ENCODE measurements at regions not wholly inside any gene's neighbourhood (a gene's known extent, or its start where the extent isn't known, plus 50 kb on each side); places are given as distances from the start of the nearest gene placed in this dataset.
A peak's percentile ranks its signal among the peaks of the same experiment; 100 is the strongest.
"Not testable (repeated sequence)": the region's sequence is repeated elsewhere in the genome, so short reads cannot be mapped to it uniquely, and the experiment has no call there.

DNA sequence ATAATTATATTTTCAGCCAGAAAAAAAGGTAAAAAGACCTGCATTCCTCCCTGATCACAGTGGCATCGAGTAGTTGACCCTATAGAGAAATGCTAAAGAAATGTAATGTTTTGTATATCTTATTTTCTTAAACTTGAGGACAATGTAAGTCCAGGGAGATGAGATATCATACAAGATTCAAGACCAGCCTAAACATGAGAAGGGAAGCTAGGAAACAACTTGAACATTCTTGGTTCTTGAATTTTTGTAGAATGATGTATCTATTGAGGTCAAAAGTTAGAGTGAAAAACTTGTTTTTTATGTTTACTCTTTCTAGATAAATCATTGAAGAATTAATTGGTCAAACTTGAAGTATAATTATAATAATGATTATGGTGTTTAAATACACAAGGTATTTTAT, 497.7 kb upstream of the TBL1XR1 start:
- peaks cover 5% of the 10 kb centered on the region; the same call in 1 of the 2 replicates for H3K4me1 ChIP-seq (ENCODE audit: control insufficient read depth, insufficient read depth, low read length)
- H3K36me3 ChIP-seq (ENCODE audit: control insufficient read depth, insufficient read depth, low read length), result no peaks in the 10 kb centered on the region
- no peak overlapping the region for H3K4me3 ChIP-seq (ENCODE audit: low read depth, low read length)
- H3K27me3 ChIP-seq (ENCODE audit: control insufficient read depth, insufficient read depth, low read length), result no peaks in the 10 kb centered on the region
- H3K27ac ChIP-seq (ENCODE audit: low read depth, low read length), result no peak overlapping the region
- no peaks in the 10 kb centered on the region for H3K9me3 ChIP-seq (ENCODE audit: control insufficient read depth, insufficient read depth, low read depth, low read length)
- H3K9ac ChIP-seq (ENCODE audit: low read length), result no peak overlapping the region

DNA sequence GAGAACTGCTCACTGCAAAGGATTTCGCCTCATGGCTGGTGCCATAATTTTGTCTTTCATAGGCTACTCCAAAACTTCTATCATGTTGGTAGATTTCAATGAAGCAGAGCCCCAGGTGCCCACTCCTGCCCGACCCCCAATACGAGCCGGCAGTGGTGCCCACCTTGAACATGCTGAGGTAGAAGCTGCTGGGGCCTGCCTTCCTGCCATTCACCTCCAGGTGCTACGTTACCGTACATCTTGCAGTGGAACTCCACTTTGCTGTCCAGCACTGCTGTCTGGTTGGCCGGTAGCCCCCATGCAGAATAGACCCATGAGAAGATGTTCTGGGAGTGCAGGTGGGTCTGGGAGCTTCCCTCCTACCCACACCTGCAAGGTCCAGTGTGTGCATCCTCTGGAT, 502.8 kb upstream of the TBL1XR1 start:
- H3K9me3 ChIP-seq (ENCODE audit: control insufficient read depth, insufficient read depth, low read depth, low read length), result no peaks in the 10 kb centered on the region
- no peak overlapping the region for H3K27ac ChIP-seq (ENCODE audit: low read depth, low read length)
- no peaks in the 10 kb centered on the region for H3K4me1 ChIP-seq (ENCODE audit: control insufficient read depth, insufficient read depth, low read length)
- H3K36me3 ChIP-seq (ENCODE audit: control insufficient read depth, insufficient read depth, low read length), result no peaks in the 10 kb centered on the region
- H3K27me3 ChIP-seq (ENCODE audit: control insufficient read depth, insufficient read depth, low read length), result no peaks in the 10 kb centered on the region
- H3K4me3 ChIP-seq (ENCODE audit: low read depth, low read length), result no peak overlapping the region
- H3K9ac ChIP-seq (ENCODE audit: low read length), result no peak overlapping the region

DNA sequence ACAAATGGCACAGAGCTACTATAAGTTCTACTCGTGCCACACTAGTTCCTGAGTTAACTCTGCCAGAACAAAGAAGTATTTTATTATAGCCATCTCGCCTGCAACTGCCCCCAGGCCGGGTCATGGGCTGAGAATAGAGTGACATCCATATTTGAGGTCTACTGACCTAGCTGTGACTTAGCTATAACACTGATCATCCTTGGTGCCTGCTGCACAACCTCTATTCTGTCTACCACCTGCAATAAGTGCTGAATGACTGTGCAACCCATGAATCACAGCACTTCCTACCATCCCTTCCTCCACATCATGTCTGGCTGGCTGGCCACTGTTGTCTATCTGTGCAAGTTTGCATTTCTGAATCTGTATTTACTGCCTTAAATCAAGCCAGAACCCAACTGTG, 506.5 kb upstream of the TBL1XR1 start:
- Histone ChIP-seq H3K36me3 (ENCODE audit: control insufficient read depth, insufficient read depth, low read length) (no peaks in the 10 kb centered on the region), H3K27me3 (ENCODE audit: control insufficient read depth, insufficient read depth, low read length) (no peaks in the 10 kb centered on the region), H3K4me3 (ENCODE audit: low read depth, low read length) (no peak overlapping the region), H3K27ac (ENCODE audit: low read depth, low read length) (no peak overlapping the region), H3K9ac (ENCODE audit: low read length) (no peak overlapping the region), H3K4me1 (ENCODE audit: control insufficient read depth, insufficient read depth, low read length) (no peaks in the 10 kb centered on the region), H3K9me3 (ENCODE audit: control insufficient read depth, insufficient read depth, low read depth, low read length) (no peaks in the 10 kb centered on the region)

DNA sequence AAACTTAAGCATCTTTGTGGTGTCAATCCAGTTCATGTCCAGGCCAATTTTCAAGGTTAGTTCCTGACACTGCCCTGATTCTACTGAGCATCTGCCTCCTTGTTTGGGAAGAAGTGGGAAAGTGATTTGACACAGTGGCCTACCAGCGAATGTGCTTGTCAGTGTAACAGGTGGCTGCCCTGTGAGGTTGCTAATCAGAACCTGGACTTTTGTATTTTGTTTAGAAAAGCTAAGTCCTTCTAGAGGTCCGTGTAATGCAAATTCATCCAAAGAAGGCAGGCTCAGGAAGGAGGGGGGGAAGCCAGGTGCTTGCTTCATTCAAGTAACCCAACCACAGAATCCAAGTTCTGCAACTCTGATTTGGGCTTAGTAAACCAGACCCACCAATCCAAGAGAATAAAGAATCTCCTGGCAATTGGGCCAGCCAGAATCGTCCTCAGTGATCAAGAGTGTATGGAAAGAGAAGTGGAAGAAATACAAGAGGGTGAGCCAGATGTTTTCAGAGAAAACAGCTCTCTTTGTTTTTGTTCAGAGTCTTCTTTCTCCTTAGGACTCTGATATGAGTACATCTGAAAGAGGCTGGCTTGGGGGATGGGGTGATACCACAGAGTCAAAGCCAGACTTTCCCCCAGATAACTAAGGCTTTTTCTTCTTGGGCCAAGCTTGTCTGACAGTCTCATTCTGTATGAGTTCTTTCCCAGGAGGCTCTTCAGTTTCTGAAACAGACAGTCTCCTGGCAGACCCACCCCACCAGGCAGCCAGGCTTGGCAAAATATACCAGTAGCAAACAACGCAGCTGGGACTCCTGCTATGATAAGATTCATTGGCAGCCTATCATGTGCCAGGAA, 508.9 kb upstream of the TBL1XR1 start:
- Histone ChIP-seq H3K36me3 (ENCODE audit: control insufficient read depth, insufficient read depth, low read length) (no peaks in the 10 kb centered on the region), H3K9me3 (ENCODE audit: control insufficient read depth, insufficient read depth, low read depth, low read length) (no peaks in the 10 kb centered on the region), H3K4me1 (ENCODE audit: control insufficient read depth, insufficient read depth, low read length) (no peaks in the 10 kb centered on the region), H3K27me3 (ENCODE audit: control insufficient read depth, insufficient read depth, low read length) (no peaks in the 10 kb centered on the region), H3K4me3 (ENCODE audit: low read depth, low read length) (no peak overlapping the region), H3K27ac (ENCODE audit: low read depth, low read length) (no peak overlapping the region), H3K9ac (ENCODE audit: low read length) (no peak overlapping the region)

DNA sequence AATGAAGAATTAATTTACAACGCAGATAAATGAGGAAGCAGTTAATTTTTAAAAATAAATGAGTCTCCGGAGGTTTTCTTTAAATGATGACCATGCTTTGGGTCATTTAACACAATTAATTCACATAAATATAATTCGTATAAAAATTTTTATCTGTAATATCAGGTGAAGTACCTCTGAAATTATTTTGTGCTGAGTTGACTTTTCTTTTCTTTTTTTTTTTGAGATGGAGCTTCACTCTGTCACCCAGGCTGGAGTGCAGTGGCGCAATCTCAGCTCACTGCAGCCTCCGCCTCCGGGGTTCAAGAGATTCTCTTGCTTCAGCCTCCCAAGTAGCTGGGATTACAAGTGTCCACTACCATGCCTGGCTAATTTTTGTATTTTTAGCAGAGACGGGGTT, 512.2 kb upstream of the TBL1XR1 start:
- not testable (repeated sequence) for H3K4me1 ChIP-seq (ENCODE audit: control insufficient read depth, insufficient read depth, low read length); H3K36me3 ChIP-seq (ENCODE audit: control insufficient read depth, insufficient read depth, low read length); H3K27ac ChIP-seq (ENCODE audit: low read depth, low read length); H3K9ac ChIP-seq (ENCODE audit: low read length); H3K9me3 ChIP-seq (ENCODE audit: control insufficient read depth, insufficient read depth, low read depth, low read length); H3K27me3 ChIP-seq (ENCODE audit: control insufficient read depth, insufficient read depth, low read length); H3K4me3 ChIP-seq (ENCODE audit: low read depth, low read length)

DNA sequence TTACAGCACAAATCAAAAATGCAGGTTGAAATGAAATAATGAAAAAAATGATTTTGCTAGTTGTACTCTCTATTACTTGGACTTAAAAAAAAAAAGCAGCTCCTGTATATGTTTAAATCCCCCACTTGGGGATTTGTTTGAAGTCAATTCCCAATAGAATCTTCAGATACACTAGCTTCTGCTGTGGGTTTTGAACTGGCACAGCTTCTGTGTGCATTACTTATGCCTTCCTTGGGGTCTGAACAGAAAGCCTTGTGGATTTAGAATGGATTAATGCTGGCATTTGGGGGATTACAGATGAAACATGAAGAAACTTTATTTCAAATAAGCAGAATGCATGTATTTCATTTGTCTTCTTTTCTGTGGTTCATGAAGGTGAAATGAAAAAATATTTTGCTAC, 513.2 kb upstream of the TBL1XR1 start:
- peaks cover 8% of the 10 kb centered on the region for H3K4me1 ChIP-seq (ENCODE audit: control insufficient read depth, insufficient read depth, low read length)
- no peak overlapping the region for H3K9ac ChIP-seq (ENCODE audit: low read length)
- no peaks in the 10 kb centered on the region for H3K27me3 ChIP-seq (ENCODE audit: control insufficient read depth, insufficient read depth, low read length)
- H3K27ac ChIP-seq (ENCODE audit: low read depth, low read length), result no peak overlapping the region
- H3K36me3 ChIP-seq (ENCODE audit: control insufficient read depth, insufficient read depth, low read length), result no peaks in the 10 kb centered on the region
- no peaks in the 10 kb centered on the region for H3K9me3 ChIP-seq (ENCODE audit: control insufficient read depth, insufficient read depth, low read depth, low read length)
- no peak overlapping the region for H3K4me3 ChIP-seq (ENCODE audit: low read depth, low read length)

DNA sequence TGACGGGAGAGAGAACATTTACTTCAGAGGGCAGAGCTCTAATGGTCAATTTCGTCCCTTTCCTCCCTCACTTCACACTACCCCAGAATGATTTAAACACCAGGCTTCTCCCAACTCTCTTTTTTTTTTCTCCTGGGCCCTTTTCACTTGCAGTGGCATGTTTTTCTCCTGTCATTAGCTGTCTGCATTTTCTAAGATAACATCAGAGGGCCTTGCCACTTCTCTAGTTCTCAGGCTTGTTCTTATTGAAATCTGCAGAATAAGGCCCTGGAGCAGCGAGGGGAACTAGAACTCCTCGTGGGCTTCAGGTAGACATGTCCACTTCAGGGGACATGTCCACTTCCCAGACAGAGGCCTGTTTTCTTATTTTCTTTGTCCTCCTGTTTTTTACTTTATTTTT, 514.4 kb upstream of the TBL1XR1 start:
- Histone ChIP-seq H3K9me3 (ENCODE audit: control insufficient read depth, insufficient read depth, low read depth, low read length) (no peaks in the 10 kb centered on the region), H3K27ac (ENCODE audit: low read depth, low read length) (0 out of 2 replicates have a peak overlapping the region, but pooled peaks have one; percentile 26), H3K4me1 (ENCODE audit: control insufficient read depth, insufficient read depth, low read length) (peaks cover 8% of the 10 kb centered on the region), H3K36me3 (ENCODE audit: control insufficient read depth, insufficient read depth, low read length) (no peaks in the 10 kb centered on the region), H3K4me3 (ENCODE audit: low read depth, low read length) (no peak overlapping the region), H3K9ac (ENCODE audit: low read length) (no peak overlapping the region), H3K27me3 (ENCODE audit: control insufficient read depth, insufficient read depth, low read length) (no peaks in the 10 kb centered on the region)

DNA sequence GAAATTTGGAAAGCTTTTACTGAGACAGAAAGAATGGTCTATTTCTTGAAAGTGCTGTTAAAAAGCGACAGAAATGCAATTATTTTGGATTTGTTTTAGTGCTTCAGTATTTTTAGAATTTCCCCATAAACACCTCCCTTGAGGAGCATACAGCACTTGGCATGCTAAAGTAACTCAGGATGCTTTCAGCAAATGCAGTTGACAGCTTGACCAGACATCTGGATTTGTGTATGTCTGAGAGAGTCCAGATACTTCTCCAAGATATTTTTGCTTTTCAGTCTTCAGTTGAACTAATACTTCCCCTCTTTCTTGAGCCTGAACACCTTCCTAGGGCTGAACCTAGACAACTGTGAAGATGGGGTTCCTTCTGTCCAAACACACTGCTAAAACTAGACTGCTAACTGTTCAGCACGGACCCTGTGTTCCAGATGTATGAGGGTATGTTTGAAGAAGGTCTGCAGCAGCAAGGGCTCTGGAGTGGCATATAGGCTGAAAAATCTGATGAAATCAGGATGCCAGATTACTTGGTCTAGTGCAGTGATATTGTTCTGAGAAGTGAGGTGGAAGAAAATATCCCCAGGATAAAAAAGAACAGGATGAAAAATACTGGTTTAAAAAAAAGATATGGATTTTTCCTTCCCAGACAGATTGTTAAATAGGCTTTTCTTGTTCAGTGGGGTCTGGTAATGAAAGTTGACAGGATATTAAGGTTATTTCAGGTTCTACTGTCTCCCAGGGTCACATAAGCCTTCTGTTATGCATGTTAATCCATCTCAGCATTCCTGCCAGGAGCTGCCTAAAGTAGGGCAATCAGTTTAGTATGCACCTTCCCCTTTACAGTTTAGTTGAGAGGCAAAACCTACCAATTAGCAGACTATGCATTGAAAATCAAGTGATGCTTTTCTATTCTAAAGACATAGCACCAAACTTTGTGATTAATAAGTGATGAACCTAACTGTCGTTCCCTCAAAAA, 516.9 kb upstream of the TBL1XR1 start:
- H3K9me3 ChIP-seq (ENCODE audit: control insufficient read depth, insufficient read depth, low read depth, low read length), result no peaks in the 10 kb centered on the region
- H3K4me3 ChIP-seq (ENCODE audit: low read depth, low read length), result no peak overlapping the region
- no peaks in the 10 kb centered on the region for H3K36me3 ChIP-seq (ENCODE audit: control insufficient read depth, insufficient read depth, low read length)
- no peak overlapping the region for H3K27ac ChIP-seq (ENCODE audit: low read depth, low read length)
- no peak overlapping the region for H3K9ac ChIP-seq (ENCODE audit: low read length)
- H3K4me1 ChIP-seq (ENCODE audit: control insufficient read depth, insufficient read depth, low read length), result peaks cover 8% of the 10 kb centered on the region
- H3K27me3 ChIP-seq (ENCODE audit: control insufficient read depth, insufficient read depth, low read length), result no peaks in the 10 kb centered on the region

DNA sequence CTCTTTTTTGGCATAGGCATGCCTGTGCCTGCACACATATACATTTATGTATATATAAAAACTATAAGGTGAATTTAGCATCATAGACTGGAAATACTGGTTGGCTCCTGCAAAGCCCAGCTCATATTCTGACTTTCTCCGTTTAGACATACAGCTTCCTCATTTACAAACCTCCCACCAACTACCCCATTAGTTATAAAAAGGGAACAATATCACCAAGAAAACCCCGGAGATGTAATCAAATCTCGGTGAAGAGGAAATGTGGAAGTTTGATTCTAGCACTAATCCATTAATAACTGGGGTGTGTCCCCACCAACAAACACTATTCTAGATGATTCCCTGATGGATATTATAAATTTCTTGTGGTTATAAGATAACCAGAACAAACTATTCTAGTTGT, 517.7 kb upstream of the TBL1XR1 start:
- no peaks in the 10 kb centered on the region for H3K27me3 ChIP-seq (ENCODE audit: control insufficient read depth, insufficient read depth, low read length)
- H3K9ac ChIP-seq (ENCODE audit: low read length), result no peak overlapping the region
- H3K9me3 ChIP-seq (ENCODE audit: control insufficient read depth, insufficient read depth, low read depth, low read length), result no peaks in the 10 kb centered on the region
- no peak overlapping the region for H3K27ac ChIP-seq (ENCODE audit: low read depth, low read length)
- H3K4me3 ChIP-seq (ENCODE audit: low read depth, low read length), result no peak overlapping the region
- no peaks in the 10 kb centered on the region for H3K36me3 ChIP-seq (ENCODE audit: control insufficient read depth, insufficient read depth, low read length)
- H3K4me1 ChIP-seq (ENCODE audit: control insufficient read depth, insufficient read depth, low read length), result peaks cover 8% of the 10 kb centered on the region

DNA sequence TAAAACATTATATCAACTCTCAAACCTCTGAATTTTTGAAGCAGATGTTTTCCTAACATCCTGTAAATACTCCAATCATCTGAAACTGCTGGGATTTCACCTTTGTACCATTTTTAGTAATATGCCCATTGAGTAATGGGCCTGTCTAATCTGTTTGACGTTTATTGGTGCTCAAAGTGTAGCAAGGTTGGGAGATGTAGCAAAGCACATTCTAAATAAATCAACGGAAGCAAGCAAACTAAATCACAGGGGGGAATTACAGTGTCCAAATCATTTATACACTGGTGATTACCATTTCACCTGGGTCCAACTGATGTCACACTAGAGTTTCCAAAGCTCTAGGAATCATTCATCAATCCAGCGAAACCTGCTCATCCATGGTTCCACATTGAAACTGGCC, 518.7 kb upstream of the TBL1XR1 start:
- peaks cover 8% of the 10 kb centered on the region for H3K4me1 ChIP-seq (ENCODE audit: control insufficient read depth, insufficient read depth, low read length)
- no peak overlapping the region for H3K9ac ChIP-seq (ENCODE audit: low read length)
- no peak overlapping the region for H3K4me3 ChIP-seq (ENCODE audit: low read depth, low read length)
- H3K9me3 ChIP-seq (ENCODE audit: control insufficient read depth, insufficient read depth, low read depth, low read length), result no peaks in the 10 kb centered on the region
- no peaks in the 10 kb centered on the region for H3K36me3 ChIP-seq (ENCODE audit: control insufficient read depth, insufficient read depth, low read length)
- no peak overlapping the region for H3K27ac ChIP-seq (ENCODE audit: low read depth, low read length)
- H3K27me3 ChIP-seq (ENCODE audit: control insufficient read depth, insufficient read depth, low read length), result no peaks in the 10 kb centered on the region

DNA sequence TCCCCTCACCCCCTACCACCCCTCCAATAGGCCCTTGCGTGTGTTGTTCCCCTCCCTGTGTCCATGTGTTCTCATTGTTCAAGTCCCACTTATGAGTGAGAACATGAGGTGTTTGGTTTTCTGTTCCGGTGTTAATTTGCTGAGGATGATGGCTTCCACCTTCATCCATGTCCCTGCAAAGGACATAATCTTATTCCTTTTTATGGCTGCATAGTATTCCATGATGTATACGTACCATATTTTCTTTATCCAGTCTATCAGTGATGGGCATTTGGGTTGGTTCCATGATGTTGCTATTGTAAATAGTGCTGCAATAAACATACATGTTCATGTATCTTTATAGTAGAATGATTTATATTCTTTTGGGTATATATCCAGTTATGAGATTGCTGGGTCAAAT, 523.6 kb upstream of the TBL1XR1 start:
- not testable (repeated sequence) for H3K36me3 ChIP-seq (ENCODE audit: control insufficient read depth, insufficient read depth, low read length); H3K9ac ChIP-seq (ENCODE audit: low read length); H3K4me1 ChIP-seq (ENCODE audit: control insufficient read depth, insufficient read depth, low read length); H3K27me3 ChIP-seq (ENCODE audit: control insufficient read depth, insufficient read depth, low read length); H3K4me3 ChIP-seq (ENCODE audit: low read depth, low read length); H3K27ac ChIP-seq (ENCODE audit: low read depth, low read length); H3K9me3 ChIP-seq (ENCODE audit: control insufficient read depth, insufficient read depth, low read depth, low read length)

All from HUES6 (cell line).